HEK293T (cell line): ENCODE measurements at regions not wholly inside any gene's neighbourhood (a gene's known extent, or its start where the extent isn't known, plus 50 kb on each side); places are given as distances from the start of the nearest gene placed in this dataset.

Experiments
- CTCF ChIA-PET: fragments of 350-600 bp; formaldehyde crosslinking; extraction: SDS; loops from one replicate; lab custom pipeline; 2021; ENCODE audit warnings: antibody characterized with exemption, inconsistent platforms; lab: Yijun Ruan, JAX
- POLR2A ChIA-PET: fragments of 350-600 bp; formaldehyde crosslinking; extraction: SDS; loops from one replicate; lab custom pipeline; 2020; ENCODE audit warnings: antibody characterized with exemption, inconsistent platforms; lab: Yijun Ruan, JAX
- DNase-seq: peaks from one replicate; pipeline ENCODE4 v3.0.0; 2012; ENCODE audit warnings: mixed read lengths; ENCODE audit errors: extremely low spot score
- ARNT ChIP-seq: fragments of 450-650 bp; IDR thresholded peaks from 2 replicates; pipeline ENCODE4 v1.6.1; 2017; ENCODE audit warnings: mild to moderate bottlenecking
- FOXA1 ChIP-seq: fragments of 450-650 bp; IDR thresholded peaks from 2 replicates; pipeline ENCODE4 v1.6.1; 2016; ENCODE audit warnings: mild to moderate bottlenecking
- FOXK2 ChIP-seq: fragments of 450-650 bp; IDR thresholded peaks from 2 replicates; pipeline ENCODE4 v1.6.1; 2016; ENCODE audit warnings: mild to moderate bottlenecking
- L3MBTL2 ChIP-seq: fragments of 450-650 bp; conservative IDR thresholded peaks from 2 replicates; pipeline ENCODE4 v1.6.1; 2016; ENCODE audit warnings: mild to moderate bottlenecking
- LEF1 ChIP-seq: fragments of 450-650 bp; IDR thresholded peaks from 2 replicates; pipeline ENCODE4 v1.6.1; 2017; ENCODE audit warnings: mild to moderate bottlenecking, borderline replicate concordance
- NFRKB ChIP-seq: fragments of 450-650 bp; IDR thresholded peaks from 2 replicates; pipeline ENCODE4 v1.6.1; 2016; ENCODE audit warnings: mild to moderate bottlenecking, moderate library complexity
- PKNOX1 ChIP-seq: fragments of 450-650 bp; IDR thresholded peaks from 2 replicates; pipeline ENCODE4 v1.6.1; 2016
- SP1 ChIP-seq: fragments of 450-650 bp; IDR thresholded peaks from 2 replicates; pipeline ENCODE4 v1.6.1; 2017
- SUZ12 ChIP-seq: fragments of 450-650 bp; IDR thresholded peaks from 2 replicates; pipeline ENCODE4 v1.6.1; 2016; ENCODE audit warnings: mild to moderate bottlenecking
- ZNF384 ChIP-seq: fragments of 450-650 bp; IDR thresholded peaks from 2 replicates; pipeline ENCODE4 v1.6.1; 2016

- DNase-seq = no peak
- ChIA-PET POLR2A (interaction anchor here (0.7 to 1.0 kb wide), 2 partner anchors 11 to 51 kb away, joined by 3 read pairs; partner anchors contain the start of gene IRF2), CTCF (no interaction called here)
- TF ChIP-seq LEF1 (no peak), SUZ12 (no peak), SP1 (no peak), ARNT (no peak), FOXK2 (no peak), FOXA1 (no peak), PKNOX1 (no peak), NFRKB (no peak), L3MBTL2 (no peak), ZNF384 (no peak)
Observed at GRCh38 chr4:184526228-184526627, 51.9 kb upstream of the IRF2 start.
